Neutrophil (primary cell): ENCODE measurements at regions not wholly inside any gene's neighbourhood (a gene's known extent, or its start where the extent isn't known, plus 50 kb on each side); places are given as distances from the start of the nearest gene placed in this dataset.
"Not testable (repeated sequence)": the region's sequence is repeated elsewhere in the genome, so short reads cannot be mapped to it uniquely, and the experiment has no call there.

ENCODE experiments used
- H3K27ac ChIP-seq: fragments of 200-600 bp; sonication (generic); 2 replicates; pipeline ENCODE4 v1.5.1; 2016; ENCODE audit warnings: mild to moderate bottlenecking, moderate library complexity
- H3K27me3 ChIP-seq: fragments of 200-600 bp; sonication (generic); 2 replicates; pipeline ENCODE4 v1.6.0; 2016; ENCODE audit warnings: mild to moderate bottlenecking
- H3K36me3 ChIP-seq: fragments of 200-600 bp; sonication (generic); 2 replicates; pipeline ENCODE4 v1.5.1; 2017
- H3K4me1 ChIP-seq, 2 experiments: fragments of 200-600 bp in 1 of 2; sonication (generic) in 1 of 2; 1 replicate in 1 of 2; 2 replicates in 1 of 2; pipeline versions ENCODE4 v1.5.1 to v1.6.1; 2013 to 2016; ENCODE audit warnings: low read depth in 1 of 2, low read length in 1 of 2, mild to moderate bottlenecking in 1 of 2, moderate library complexity in 1 of 2; ENCODE audit not compliant: control insufficient read depth in 1 of 2, insufficient read depth in 1 of 2
- H3K4me3 ChIP-seq, 2 experiments: fragments of 200-600 bp in 1 of 2; sonication (generic) in 1 of 2; 1 replicate in 1 of 2; 2 replicates in 1 of 2; pipeline ENCODE4 v1.5.1; 2013 to 2016; ENCODE audit warnings: low read depth in 1 of 2, low read length in 1 of 2, mild to moderate bottlenecking in 1 of 2, moderate library complexity in 1 of 2
- H3K9me3 ChIP-seq: fragments of 200-600 bp; sonication (generic); 2 replicates; pipeline ENCODE4 v1.5.1; 2016

- not testable (repeated sequence) for H3K36me3 ChIP-seq, H3K27me3 ChIP-seq, H3K4me3 ChIP-seq, H3K27ac ChIP-seq, H3K4me1 ChIP-seq, H3K9me3 ChIP-seq
Measured at GRCh38 chr7:65647153-65647964, 225.5 kb upstream of the VKORC1L1 start.

GRCh38 chr7:65651174-65651573 is 221.7 kb upstream of the VKORC1L1 start:
- not testable (repeated sequence) for H3K4me3 ChIP-seq, H3K4me1 ChIP-seq, H3K9me3 ChIP-seq, H3K36me3 ChIP-seq, H3K27me3 ChIP-seq, H3K27ac ChIP-seq

- not testable (repeated sequence) for H3K36me3 ChIP-seq, H3K4me3 ChIP-seq, H3K9me3 ChIP-seq, H3K27me3 ChIP-seq, H3K27ac ChIP-seq, H3K4me1 ChIP-seq
Measured at GRCh38 chr7:65651826-65652592, 220.9 kb upstream of the VKORC1L1 start.

- H3K4me3 ChIP-seq, H3K4me1 ChIP-seq, H3K27me3 ChIP-seq, H3K36me3 ChIP-seq, H3K27ac ChIP-seq, H3K9me3 ChIP-seq: not testable (repeated sequence)
Measured at GRCh38 chr7:65652669-65653068, 220.2 kb upstream of the VKORC1L1 start.

- not testable (repeated sequence) for H3K4me3 ChIP-seq, H3K4me1 ChIP-seq, H3K27me3 ChIP-seq, H3K36me3 ChIP-seq, H3K9me3 ChIP-seq, H3K27ac ChIP-seq
Measured at GRCh38 chr7:65656494-65657188, 216.2 kb upstream of the VKORC1L1 start.

- H3K27ac ChIP-seq, H3K9me3 ChIP-seq, H3K4me3 ChIP-seq, H3K36me3 ChIP-seq, H3K4me1 ChIP-seq, H3K27me3 ChIP-seq: not testable (repeated sequence)
Measured at GRCh38 chr7:65683362-65683761, 189.5 kb upstream of the VKORC1L1 start.

- not testable (repeated sequence) for H3K27ac ChIP-seq, H3K4me3 ChIP-seq, H3K36me3 ChIP-seq, H3K27me3 ChIP-seq, H3K9me3 ChIP-seq, H3K4me1 ChIP-seq
Measured at GRCh38 chr7:65699026-65699714, 173.7 kb upstream of the VKORC1L1 start.

GRCh38 chr7:65699715-65700356 is 173.0 kb upstream of the VKORC1L1 start:
- not testable (repeated sequence) for H3K27ac ChIP-seq, H3K36me3 ChIP-seq, H3K9me3 ChIP-seq, H3K4me3 ChIP-seq, H3K4me1 ChIP-seq, H3K27me3 ChIP-seq

- H3K27me3 ChIP-seq, H3K36me3 ChIP-seq, H3K9me3 ChIP-seq, H3K4me3 ChIP-seq, H3K4me1 ChIP-seq, H3K27ac ChIP-seq: not testable (repeated sequence)
Measured at GRCh38 chr7:65719123-65719798, 153.6 kb upstream of the VKORC1L1 start.
